Upper lobe of left lung (tissue), 6 donors: ENCODE measurements at regions not wholly inside any gene's neighbourhood (a gene's known extent, or its start where the extent isn't known, plus 50 kb on each side); places are given as distances from the start of the nearest gene placed in this dataset.
A peak's percentile ranks its signal among the peaks of the same experiment; 100 is the strongest.

Source experiments
- ATAC-seq, 2 donors: fragments of 200-7000 bp; cut with Tn5 transposase; one replicate each; pipeline ENCODE4 v1.9.1; 2022; ENCODE audit warnings: mild to moderate bottlenecking in 2 of 2, moderate library complexity in 2 of 2; ENCODE audit not compliant: low FRiP score in 2 of 2
- DNase-seq, 2 donors: peaks; one replicate each; pipeline ENCODE4 v3.0.0-alpha.2; 2019 to 2020
- H3K27ac ChIP-seq, 4 donors: fragments of 200-600 bp; sonication (generic); one replicate each; pipeline ENCODE4 v1.5.1; 2016 to 2019
- H3K27me3 ChIP-seq, 4 donors: fragments of 200-600 bp; sonication (generic); one replicate each; pipeline ENCODE4 v1.5.1; 2017 to 2019
- H3K36me3 ChIP-seq, 4 donors: fragments of 200-600 bp; sonication (generic); one replicate each; pipeline ENCODE4 v1.5.1; 2016 to 2019
- H3K4me1 ChIP-seq, 4 donors: fragments of 200-600 bp; sonication (generic); one replicate each; pipeline ENCODE4 v1.5.1; 2018 to 2019
- H3K4me3 ChIP-seq, 4 donors: fragments of 200-600 bp; sonication (generic); one replicate each; pipeline ENCODE4 v1.5.1; 2017 to 2019; ENCODE audit warnings: mild to moderate bottlenecking in 2 of 4, moderate library complexity in 1 of 4
- H3K9me3 ChIP-seq, 4 donors: fragments of 200-600 bp; sonication (generic); one replicate each; pipeline ENCODE4 v1.5.1; 2018 to 2019
- EP300 ChIP-seq, 4 donors: sonication (generic); formaldehyde crosslinking; IDR thresholded peaks; one replicate each; pipeline ENCODE4 v1.5.1; 2017; ENCODE audit warnings: antibody characterized with exemption in 4 of 4, control low read depth in 2 of 4
- POLR2A ChIP-seq, 4 donors: fragments of 450-650 bp; IDR thresholded peaks; one replicate each; pipeline ENCODE4 v1.5.1; 2016 to 2017; ENCODE audit warnings: antibody characterized with exemption in 4 of 4, mild to moderate bottlenecking in 2 of 4
- POLR2AphosphoS5 ChIP-seq, 2 donors: sonication (generic); formaldehyde crosslinking; IDR thresholded peaks; one replicate each; pipeline ENCODE4 v1.5.1; 2017; ENCODE audit warnings: antibody characterized with exemption in 2 of 2
- WGBS, 2 donors: methylation state at CpG; one replicate each; pipeline ENCODE4 v1.1.5; 2017 to 2018; 5-methylcytosine and 5-hydroxymethylcytosine counted together
- TF ChIP-seq, protein P1 (sequence below), 6 experiments: fragments of 450-650 bp in 4 of 6; fragments of 200-600 bp in 2 of 6; sonication (generic) in 2 of 6; IDR thresholded peaks; one replicate each; pipeline ENCODE4 v1.5.1; 2016 to 2019; ENCODE audit warnings: antibody characterized with exemption in 6 of 6
- donor health status: DM: no; HTN: no; CAD: no; lungs with moderate emphysema.
- donor health status: DM: no; HTN: yes; CAD: no; lungs with severe emphysema.

DNA sequence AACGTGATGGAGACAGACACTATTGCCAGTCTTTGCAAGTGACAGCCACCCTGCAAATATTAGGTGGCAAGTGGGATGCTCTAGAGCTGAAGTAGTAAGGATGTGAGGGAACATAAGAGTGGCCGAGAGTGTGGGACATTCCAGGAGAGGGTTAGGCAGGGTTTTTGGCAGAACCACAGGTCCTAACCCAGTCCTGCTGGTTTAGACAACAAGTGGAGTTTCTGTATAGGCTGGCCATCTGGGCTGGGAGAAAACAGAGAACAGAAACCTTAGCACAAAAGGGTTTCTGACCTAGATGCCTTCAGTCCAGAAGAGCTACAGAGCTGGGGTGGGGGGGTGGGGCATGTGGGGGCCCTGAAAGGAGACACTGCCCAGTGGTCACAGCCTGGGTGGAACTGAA lies 107.4 kb downstream of the TMEM174 start:
- Histone ChIP-seq H3K9me3 (no peaks in the 10 kb centered on the region), H3K27ac (peak overlapping the region; percentile 46 to 76 (median 62)), H3K36me3 (no peaks in the 10 kb centered on the region), H3K27me3 (no peaks in the 10 kb centered on the region), H3K4me1 (peaks cover 17 to 41% (median 25%) of the 10 kb centered on the region in 4 donors), H3K4me3 (no peak overlapping the region)
- peak; percentile 49 to 86 for ATAC-seq
- peak in 1 of 2 donors; percentile 74 for DNase-seq
- 41 to 59% methylated on average over 2 of the region's 2 CpGs for WGBS, 2 donors
- TF ChIP-seq POLR2A (IDR thresholded peaks at IDR 0.05) (no peak), POLR2AphosphoS5 (IDR thresholded peaks at IDR 0.05) (peak; percentile 14 to 18), EP300 (IDR thresholded peaks at IDR 0.05) (peak in 2 of 4 donors; percentile 30 to 59)

DNA sequence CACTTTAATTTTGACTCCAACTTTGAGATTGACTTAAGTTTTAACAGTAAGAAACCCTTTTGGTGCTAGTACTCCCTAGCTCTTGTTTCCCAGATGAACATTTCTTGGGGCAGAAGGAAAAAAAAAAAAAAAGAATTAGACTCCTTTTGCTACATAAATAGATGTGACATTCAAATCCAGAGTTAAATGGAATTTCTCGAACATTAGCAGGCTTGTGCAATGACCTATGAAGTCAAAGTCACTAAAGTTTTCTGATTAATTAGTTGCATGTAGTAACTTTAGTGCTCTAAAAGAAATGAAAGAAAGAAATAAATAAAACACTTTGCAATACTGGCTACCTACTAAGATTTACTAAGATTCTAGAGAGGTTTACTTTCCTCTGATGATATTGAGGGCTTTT lies 106.8 kb downstream of the TMEM174 start:
- Histone ChIP-seq H3K9me3 (no peaks in the 10 kb centered on the region), H3K4me3 (no peak overlapping the region), H3K4me1 (peaks cover 22 to 46% (median 30%) of the 10 kb centered on the region in 4 donors), H3K36me3 (no peaks in the 10 kb centered on the region), H3K27me3 (no peaks in the 10 kb centered on the region), H3K27ac (peak overlapping the region in 3 of 4 donors; percentile 17 to 76 (median 40))
- TF ChIP-seq, protein P1, sequence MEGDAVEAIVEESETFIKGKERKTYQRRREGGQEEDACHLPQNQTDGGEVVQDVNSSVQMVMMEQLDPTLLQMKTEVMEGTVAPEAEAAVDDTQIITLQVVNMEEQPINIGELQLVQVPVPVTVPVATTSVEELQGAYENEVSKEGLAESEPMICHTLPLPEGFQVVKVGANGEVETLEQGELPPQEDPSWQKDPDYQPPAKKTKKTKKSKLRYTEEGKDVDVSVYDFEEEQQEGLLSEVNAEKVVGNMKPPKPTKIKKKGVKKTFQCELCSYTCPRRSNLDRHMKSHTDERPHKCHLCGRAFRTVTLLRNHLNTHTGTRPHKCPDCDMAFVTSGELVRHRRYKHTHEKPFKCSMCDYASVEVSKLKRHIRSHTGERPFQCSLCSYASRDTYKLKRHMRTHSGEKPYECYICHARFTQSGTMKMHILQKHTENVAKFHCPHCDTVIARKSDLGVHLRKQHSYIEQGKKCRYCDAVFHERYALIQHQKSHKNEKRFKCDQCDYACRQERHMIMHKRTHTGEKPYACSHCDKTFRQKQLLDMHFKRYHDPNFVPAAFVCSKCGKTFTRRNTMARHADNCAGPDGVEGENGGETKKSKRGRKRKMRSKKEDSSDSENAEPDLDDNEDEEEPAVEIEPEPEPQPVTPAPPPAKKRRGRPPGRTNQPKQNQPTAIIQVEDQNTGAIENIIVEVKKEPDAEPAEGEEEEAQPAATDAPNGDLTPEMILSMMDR (IDR thresholded peaks at IDR 0.05): no peak
- TF ChIP-seq POLR2A (IDR thresholded peaks at IDR 0.05) (no peak), POLR2AphosphoS5 (IDR thresholded peaks at IDR 0.05) (no peak), EP300 (IDR thresholded peaks at IDR 0.05) (no peak)
- ATAC-seq (no peak), DNase-seq (no peak)
- 37 to 53% methylated on average over 1 of the region's 1 CpG for WGBS, 2 donors

DNA sequence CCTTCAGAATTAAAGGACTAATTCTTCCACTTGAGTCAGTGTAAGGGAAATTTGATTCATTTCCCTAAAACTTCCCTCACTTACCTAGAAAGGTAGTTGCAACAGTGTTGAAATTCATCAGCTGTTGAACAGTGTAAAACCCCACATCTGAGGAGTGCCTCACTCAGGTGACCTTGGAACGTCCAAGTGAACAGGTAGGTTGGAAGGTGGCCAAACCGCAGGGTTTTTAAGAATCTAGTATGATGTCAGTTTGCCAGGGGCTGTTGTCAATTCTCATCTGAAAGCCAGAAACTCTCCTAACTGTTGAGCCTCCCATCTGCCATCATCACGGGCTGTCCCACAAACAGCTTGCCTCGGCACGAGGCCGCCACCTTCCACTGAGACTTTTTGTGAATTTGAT lies 105.7 kb downstream of the TMEM174 start:
- no peak for ATAC-seq
- TF ChIP-seq, protein P1 (IDR thresholded peaks at IDR 0.05): no peak
- TF ChIP-seq POLR2AphosphoS5 (IDR thresholded peaks at IDR 0.05) (peak in 1 of 2 donors; percentile 19), EP300 (IDR thresholded peaks at IDR 0.05) (peak in 1 of 4 donors; percentile 15), POLR2A (IDR thresholded peaks at IDR 0.05) (no peak)
- Histone ChIP-seq H3K4me3 (no peak overlapping the region), H3K27ac (peak overlapping the region in 3 of 4 donors; percentile 17 to 76 (median 46)), H3K36me3 (no peaks in the 10 kb centered on the region), H3K9me3 (no peaks in the 10 kb centered on the region), H3K4me1 (peaks cover 25 to 52% (median 39%) of the 10 kb centered on the region in 4 donors), H3K27me3 (no peaks in the 10 kb centered on the region)
- WGBS, 2 donors: 77 to 85% methylated on average over 6 of the region's 6 CpGs
- peak in 1 of 2 donors; percentile 72 for DNase-seq

DNA sequence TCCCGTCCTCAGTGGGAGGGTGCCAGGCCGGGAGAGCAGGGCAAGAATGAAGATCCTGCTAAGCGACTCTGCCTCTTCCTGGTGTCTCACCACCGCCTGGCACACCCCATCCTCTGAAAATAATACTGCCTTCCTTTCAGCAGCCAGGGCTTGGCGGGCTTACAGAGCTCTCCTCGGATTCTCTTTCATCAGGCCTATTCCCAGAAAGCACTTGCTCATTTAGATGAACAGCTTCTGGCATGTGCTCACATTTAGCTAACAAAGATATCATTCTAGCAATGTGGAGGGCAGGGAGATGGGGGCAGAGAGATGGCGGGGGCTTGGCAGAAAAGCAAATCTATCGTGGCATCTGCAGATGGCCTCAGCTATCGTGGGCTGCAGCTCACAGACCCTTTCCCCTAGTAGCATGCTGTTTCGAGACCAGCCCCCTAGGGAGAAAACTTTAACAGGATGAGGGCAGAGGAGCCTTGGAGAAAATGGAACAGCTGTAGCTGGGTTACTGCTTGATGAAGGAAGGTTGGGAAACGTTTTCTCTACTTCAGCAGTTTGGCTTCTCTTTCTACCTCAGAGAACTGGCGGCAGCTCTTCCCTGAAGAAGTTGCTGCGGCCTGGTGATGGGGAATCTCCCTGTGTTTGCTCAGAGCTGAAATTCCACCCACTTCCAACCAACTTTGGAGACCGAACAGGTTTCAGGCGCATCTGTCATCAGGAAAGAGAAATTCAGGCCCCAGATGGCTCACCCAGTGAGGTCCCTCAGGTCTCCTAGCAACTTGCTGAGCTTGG lies 102.1 kb downstream of the TMEM174 start:
- Histone ChIP-seq H3K4me1 (peaks cover 10 to 26% (median 20%) of the 10 kb centered on the region in 4 donors), H3K36me3 (no peaks in the 10 kb centered on the region), H3K9me3 (no peaks in the 10 kb centered on the region), H3K27me3 (no peaks in the 10 kb centered on the region), H3K4me3 (no peak overlapping the region), H3K27ac (peak overlapping the region in 2 of 4 donors; percentile 9 to 60)
- DNase-seq: no peak
- TF ChIP-seq EP300 (IDR thresholded peaks at IDR 0.05) (no peak), POLR2A (IDR thresholded peaks at IDR 0.05) (no peak), POLR2AphosphoS5 (IDR thresholded peaks at IDR 0.05) (no peak)
- TF ChIP-seq, protein P1 (IDR thresholded peaks at IDR 0.05): no peak
- 63 to 71% methylated on average over 15 of the region's 15 CpGs for WGBS, 2 donors
- ATAC-seq: peak in 1 of 2 donors; percentile 20

DNA sequence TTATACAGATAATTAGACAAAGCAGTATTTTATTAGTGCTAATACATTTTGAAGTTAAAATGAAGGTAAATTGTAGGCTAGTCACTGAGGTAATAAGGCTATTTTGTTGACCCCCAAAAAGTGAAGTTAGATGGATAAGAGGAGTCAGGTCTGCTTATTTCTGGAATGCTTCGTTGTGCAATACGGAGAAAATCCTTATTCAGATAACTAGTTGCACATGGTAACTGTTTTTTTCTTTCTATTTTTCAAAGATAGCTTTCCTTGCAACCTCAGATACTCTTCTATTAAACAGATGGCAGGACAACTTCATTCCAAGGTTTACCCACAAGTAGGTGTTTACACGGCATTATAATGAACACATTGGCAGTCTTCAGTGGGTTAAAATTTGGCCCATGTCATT lies 101.1 kb downstream of the TMEM174 start:
- no peak overlapping the region for H3K4me3 ChIP-seq
- DNase-seq (no peak), ATAC-seq (no peak)
- 72 to 82% methylated on average over 3 of the region's 3 CpGs for WGBS, 2 donors
- H3K27me3 ChIP-seq: no peaks in the 10 kb centered on the region
- H3K27ac ChIP-seq: peak overlapping the region in 1 of 4 donors; percentile 60
- no peaks in the 10 kb centered on the region for H3K9me3 ChIP-seq
- TF ChIP-seq, protein P1 (IDR thresholded peaks at IDR 0.05): no peak
- TF ChIP-seq POLR2A (IDR thresholded peaks at IDR 0.05): no peak
- no peak for TF ChIP-seq EP300 (IDR thresholded peaks at IDR 0.05)
- TF ChIP-seq POLR2AphosphoS5 (IDR thresholded peaks at IDR 0.05): no peak
- peaks cover 10 to 20% (median 18%) of the 10 kb centered on the region in 4 donors for H3K4me1 ChIP-seq
- no peaks in the 10 kb centered on the region for H3K36me3 ChIP-seq
